Fibroblast of upper back skin (primary cell): ENCODE measurements at regions not wholly inside any gene's neighbourhood (a gene's known extent, or its start where the extent isn't known, plus 50 kb on each side); places are given as distances from the start of the nearest gene placed in this dataset.
"Not testable (repeated sequence)": the region's sequence is repeated elsewhere in the genome, so short reads cannot be mapped to it uniquely, and the experiment has no call there.

Source experiments
- DNase-seq: peaks from one replicate; pipeline ENCODE4 v3.0.0-alpha.2; 2013

GRCh38 chr9:7615344-7615743 lies 184.2 kb downstream of the DMAC1 start:
- DNase-seq: no peak

GRCh38 chr9:7613931-7614330 lies 185.6 kb downstream of the DMAC1 start:
- peak; percentile 7 for DNase-seq

DNA sequence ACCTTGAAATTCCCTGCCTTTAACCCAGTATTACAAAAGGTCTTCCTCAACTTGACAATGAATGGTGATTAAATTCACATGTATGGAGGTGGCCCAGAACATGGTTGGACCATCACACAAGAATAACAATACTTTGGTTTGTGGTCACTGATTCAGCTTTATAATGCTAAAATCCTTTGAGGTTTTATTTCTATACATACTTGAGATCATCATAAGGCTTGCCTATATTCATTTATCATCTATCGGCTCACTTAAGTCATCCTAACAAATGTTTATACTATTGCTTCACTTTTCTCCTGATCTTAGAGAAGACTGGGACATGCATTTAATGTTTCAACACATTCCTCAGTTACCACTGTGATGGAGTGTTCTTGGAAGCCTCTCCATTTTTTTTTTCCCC lies 191.3 kb downstream of the DMAC1 start:
- peak; percentile 90 for DNase-seq

GRCh38 chr9:7607421-7607820 lies 192.2 kb downstream of the DMAC1 start:
- peak; percentile 90 for DNase-seq

DNA sequence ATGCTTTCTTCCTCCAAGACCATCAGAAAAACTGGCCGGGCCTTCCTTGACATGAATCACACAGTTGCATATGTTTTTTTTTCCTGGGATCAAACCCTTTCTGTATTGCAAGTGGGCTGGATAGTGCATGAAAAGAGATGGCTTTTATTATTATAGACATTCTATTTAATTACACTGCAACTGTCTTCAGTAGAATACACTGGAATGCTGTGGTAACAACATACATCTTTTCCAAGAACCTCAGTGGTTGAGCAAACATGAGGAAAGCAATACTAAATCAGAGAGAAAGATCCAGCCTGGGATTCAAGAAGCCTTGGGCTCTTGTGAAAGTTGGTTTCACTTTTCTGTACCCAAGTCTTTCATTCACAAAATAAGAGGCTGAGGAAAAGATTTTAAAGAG lies 193.0 kb downstream of the DMAC1 start:
- peak; percentile 85 for DNase-seq

- DNase-seq: no peak
Observed at GRCh38 chr9:7601739-7602138, 197.8 kb downstream of the DMAC1 start.

DNA sequence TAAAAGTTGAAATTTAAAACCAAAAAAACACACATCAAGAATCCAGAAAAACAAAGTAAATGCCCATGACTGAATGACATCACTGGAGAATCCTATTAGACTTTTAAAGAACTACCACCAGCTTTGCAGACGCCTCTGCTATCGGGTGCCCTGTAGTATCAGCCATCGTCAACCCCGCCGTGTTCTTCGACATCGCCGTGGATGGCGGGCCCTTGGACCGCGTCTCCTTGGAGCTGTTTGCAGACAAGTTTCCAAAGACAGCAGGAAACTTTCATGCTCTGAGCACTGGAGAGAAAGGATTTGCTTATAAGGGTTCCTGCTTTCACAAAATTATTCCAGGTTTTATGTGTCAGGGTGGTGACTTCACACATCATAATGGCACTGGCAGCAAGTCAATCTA lies 201.9 kb downstream of the DMAC1 start:
- no peak for DNase-seq

GRCh38 chr9:7592321-7593316 lies 207.0 kb downstream of the DMAC1 start:
- no peak for DNase-seq

- no peak for DNase-seq
Observed at GRCh38 chr9:7591501-7591900, 208.1 kb downstream of the DMAC1 start.

DNA sequence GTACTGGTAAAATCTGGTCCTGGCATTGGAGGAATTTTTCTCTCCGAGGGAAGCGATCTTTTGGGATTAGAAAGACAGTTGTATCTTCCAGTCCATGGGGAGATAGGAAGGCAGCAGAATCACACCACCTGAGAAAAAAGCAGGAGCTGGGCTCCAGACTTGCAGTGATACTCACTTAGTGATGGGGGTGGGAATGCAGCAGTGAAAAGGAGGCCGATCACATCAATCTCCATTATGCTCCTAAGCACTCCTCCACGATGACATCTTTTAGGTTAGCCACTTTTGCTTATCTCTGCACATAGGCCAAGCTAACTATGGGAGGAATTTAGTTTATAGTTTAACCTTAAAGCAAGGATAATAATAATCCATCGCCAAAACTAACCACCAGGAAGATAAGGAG lies 219.0 kb downstream of the DMAC1 start:
- no peak for DNase-seq

DNA sequence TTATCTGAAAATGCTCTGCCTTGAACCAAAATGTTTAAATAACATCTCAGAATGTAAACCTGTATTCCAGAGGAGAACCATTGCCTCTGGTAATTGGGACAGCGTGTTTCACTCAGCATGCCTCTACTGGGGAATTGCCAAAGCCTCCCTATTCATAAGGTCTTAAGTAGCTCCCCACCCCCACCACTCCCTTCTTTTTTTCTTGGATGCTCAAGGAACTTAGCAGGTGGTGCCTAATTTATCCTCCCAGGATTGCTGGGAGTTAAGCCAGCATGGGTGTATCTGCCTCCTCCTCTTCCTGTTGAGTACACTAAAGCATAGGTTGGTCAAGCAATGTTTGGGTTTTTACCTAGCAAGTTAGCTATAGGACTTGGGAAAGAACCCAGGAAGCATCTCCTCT lies 220.2 kb downstream of the DMAC1 start:
- DNase-seq: peak; percentile 46

DNA sequence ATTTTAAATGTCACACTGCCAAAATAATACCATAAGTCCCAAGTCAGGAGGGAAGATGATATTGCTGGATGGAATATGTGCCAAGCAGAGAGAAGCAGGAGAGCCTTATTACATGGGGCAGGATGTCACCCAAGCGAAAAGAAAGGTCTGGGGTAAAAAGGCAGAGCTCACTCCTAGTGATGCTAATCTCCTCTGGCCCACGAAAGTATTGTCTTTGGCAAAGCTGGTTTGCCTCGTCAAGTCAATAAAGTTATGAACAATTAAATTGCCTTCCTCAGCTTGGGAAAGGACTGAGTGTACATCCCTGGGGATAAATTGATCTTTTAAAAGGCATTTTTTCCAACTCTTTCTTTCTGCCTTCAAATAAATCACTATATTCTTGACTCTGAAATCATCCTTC lies 220.6 kb downstream of the DMAC1 start:
- no peak for DNase-seq

GRCh38 chr9:7570107-7570720 lies 229.4 kb downstream of the DMAC1 start:
- peak; percentile 62 for DNase-seq

- no peak for DNase-seq
Observed at GRCh38 chr9:7567687-7568086, 231.9 kb downstream of the DMAC1 start.

DNA sequence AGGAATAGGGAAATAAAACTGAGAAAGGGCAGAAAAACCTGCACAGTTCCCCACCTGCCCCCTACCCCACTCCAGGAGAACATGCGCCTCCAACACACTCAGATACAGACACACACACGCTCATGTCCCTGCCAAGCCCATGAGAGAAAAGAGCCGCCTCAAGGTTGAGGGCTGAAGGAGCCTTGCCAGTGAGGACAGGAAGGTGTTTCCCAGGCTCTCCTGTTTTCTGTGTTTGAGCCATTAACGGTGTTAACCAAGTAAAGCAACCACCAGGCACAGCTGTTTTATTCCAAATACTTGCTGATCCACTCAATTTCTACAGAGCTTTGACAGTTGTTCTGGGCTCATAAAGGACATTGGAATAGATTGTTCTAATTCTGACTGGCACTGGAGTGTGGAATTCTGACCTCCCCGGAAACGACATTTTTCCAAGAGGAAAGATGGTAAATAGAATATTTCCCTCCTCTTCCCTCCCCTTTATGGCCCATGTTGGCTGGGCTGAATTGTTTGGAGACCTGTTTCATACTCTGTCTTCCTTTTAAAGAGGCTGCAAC lies 238.0 kb downstream of the DMAC1 start:
- DNase-seq: no peak

DNA sequence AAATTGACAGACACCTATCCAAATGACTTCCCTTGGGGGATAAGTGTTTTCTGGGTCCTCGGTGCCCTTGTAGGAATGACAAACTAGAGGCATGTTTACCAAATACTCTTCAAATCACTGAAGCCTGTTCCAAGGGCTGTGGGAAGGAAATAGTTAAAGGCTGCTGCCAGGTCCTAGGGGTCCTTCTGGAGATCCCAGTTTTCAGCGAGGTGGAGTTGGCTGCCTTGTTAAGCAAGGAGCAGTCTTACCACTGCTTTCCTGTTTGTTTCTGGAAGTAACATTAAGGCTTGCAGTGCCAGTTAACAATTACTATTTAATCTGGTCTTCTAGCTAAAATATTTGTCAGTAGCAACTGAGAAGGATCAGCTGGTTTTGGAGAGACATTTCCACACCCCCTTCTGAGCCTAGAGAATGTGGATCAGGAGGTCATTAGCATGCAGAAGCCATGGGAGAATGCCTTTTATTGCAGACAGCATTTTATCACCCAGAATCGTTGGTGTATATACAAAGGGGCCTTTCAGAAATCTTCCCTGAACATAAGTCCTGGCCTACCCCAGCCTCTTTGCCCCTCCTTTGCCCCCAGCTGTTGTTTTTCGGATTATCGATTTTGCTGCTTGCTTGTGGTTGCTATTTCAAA lies 238.8 kb downstream of the DMAC1 start:
- no peak for DNase-seq

DNA sequence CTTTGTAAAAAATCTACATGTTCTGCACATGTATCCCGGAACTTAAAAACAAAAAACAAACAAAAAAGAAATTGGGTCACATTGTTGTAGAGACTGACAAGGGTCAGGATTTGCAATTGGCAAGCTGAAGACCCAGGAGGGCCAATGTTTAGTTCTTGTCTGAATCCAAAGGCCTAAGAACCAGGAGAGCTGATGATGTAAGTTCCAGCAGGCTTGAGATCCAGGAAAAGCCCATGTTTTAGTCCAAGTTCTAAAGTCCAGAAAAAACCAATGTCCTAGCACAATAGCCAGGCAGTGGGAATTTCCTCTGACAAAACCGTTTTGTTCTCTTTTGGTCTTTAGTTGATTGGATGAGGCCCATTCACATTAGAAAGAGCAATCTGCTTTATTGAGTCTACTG lies 244.9 kb downstream of the DMAC1 start:
- DNase-seq: no peak

DNA sequence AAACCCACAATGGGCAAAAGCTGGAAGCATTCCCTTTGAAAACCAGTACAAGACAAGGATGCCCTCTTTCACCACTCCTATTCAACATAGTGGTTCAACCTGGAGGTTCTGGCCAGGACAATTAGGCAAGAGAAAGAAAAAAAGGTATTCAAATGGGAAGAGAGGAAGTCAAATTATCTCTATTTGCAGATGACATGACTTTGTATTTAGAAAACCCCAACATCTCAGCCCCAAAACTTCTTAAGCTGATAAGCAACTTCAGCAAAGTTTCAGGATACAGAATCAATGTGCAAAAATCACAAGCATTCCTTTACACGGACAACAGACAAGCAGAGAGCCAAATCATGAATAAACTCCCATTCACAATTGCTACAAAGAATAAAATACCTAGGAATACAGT lies 246.9 kb downstream of the DMAC1 start:
- not testable (repeated sequence) for DNase-seq

DNA sequence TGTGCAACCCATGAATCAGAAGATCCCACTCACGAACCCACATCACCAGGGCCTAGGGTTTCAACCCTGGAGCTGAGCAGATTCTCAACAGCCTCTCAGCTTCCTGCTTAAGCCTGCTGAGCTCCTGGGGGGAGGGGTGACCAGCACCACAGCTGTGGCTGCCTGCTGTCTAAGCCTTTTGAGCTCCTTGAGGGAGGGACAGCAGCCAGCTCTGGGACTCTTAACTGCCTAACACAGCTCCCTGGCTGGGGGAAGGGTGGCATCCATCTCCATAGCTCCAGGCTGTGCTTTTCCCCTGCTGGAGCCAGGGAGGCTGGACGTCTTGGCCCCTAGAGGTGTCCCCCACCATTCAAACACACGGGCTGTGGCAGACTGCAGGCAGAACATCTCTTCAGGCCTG lies 250.3 kb downstream of the DMAC1 start:
- DNase-seq: peak; percentile 27

DNA sequence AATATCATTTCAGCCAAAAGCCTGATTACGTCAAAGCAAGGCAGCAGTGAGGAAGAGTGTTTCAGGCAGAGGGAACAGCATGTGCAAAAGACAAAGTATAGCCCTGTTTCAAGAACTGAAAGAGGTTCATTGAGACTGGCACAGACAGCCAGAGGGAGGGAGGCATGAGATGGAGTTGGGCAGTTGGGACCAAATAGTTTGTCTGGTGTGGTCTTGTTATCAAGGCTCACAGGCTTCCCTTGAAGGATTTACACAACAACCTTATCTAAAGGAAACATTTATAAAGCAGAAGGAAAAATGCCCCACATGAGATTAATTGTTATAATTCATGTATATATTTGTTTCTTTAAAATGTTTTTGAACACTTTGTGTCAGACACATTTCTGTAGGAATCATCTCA lies 253.3 kb downstream of the DMAC1 start:
- DNase-seq: no peak

DNA sequence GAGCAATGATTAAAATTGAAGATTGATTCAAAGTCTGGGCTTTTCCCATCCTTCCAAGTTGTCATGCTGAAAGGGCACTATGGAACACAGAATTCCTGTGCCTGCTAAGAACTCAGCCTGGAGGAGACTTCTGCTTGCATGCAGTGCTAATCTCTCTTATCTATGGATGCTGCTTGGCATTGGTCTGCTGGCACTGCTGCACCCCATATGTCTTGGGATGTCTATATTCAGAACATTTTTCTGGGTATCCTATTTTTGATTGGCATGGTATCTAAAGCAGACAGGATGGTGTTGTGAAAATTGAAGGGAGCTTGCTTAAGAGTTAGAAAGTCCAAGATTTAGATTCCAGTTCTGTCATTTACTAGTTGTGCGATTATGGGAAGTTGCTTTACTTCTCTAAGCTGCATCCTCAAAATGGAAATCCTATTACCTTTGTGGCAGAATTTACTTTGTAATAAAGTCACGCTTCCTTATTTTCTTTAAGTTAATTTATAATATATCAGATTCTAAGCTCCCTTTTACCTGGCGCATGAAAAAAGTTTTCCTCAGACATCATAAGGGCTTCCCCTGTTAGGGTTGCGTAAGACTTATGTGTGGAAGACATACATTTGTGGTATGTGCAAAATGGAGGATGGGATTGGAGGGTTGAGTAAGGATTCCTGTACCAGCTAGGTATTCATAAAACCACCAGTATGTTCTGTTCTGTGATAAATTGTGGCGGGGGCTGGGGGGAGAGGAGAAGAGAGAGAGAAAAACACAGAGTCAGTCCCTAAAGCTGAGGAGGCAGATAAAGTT lies 254.0 kb downstream of the DMAC1 start:
- DNase-seq: peak; percentile 2

GRCh38 chr9:7542693-7543092 lies 256.9 kb downstream of the DMAC1 start:
- no peak for DNase-seq

DNA sequence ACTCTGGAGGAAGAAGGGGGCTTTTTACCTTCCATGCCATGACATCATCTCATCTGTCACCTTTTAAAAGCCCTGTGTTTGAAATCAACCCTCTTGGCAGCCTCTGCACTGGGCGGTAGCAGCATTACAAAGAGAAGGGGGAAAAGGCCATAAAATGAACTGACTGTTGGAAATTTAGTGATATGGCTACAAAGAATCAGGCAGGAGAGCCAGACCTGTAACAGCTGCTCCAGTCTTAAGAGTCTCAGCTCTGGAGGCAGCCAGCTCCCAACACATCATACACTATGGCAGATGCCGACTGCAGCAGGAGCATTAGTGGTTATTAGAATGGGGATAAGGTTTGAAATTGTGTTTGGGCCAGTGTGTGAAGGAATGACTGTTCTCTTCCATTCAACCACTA lies 257.5 kb downstream of the DMAC1 start:
- no peak for DNase-seq
